ENCODE measurements at regions not wholly inside any gene's neighbourhood (a gene's known extent, or its start where the extent isn't known, plus 50 kb on each side); places are given as distances from the start of the nearest gene placed in this dataset.

- 89 to 100% (median 97%) methylated on average over 2 of the region's 2 CpGs for WGBS, 5 donors
- Histone ChIP-seq H3K27me3 (no peaks in the 10 kb centered on the region), H3K4me3 (no peak overlapping the region), H3K4me1 (peaks cover 0 to 8% (median 0%) of the 10 kb centered on the region in 4 donors), H3K36me3 (no peaks in the 10 kb centered on the region), H3K9me3 (no peaks in the 10 kb centered on the region), H3K27ac (no peak overlapping the region)
- TF ChIP-seq CTCF (IDR thresholded peaks at IDR 0.05) (no peak), POLR2AphosphoS5 (IDR thresholded peaks at IDR 0.05) (no peak)
- intact Hi-C loops (cut with DNase I; ENCODE audit: low total_unique reads) = no loop called here
- DNase-seq = no peak
Measured at GRCh38 chr4:124970011-124970410, 257.5 kb upstream of the ANKRD50 start.

- WGBS, 5 donors = 70 to 96% (median 90%) methylated on average over 1 of the region's 1 CpG
- no peak for DNase-seq
- no peaks in the 10 kb centered on the region for H3K36me3 ChIP-seq
- TF ChIP-seq POLR2A (IDR thresholded peaks at IDR 0.05) (no peak), POLR2AphosphoS5 (IDR thresholded peaks at IDR 0.05) (no peak), EP300 (IDR thresholded peaks at IDR 0.05) (no peak), CTCF (IDR thresholded peaks at IDR 0.05) (no peak)
- no peak overlapping the region for H3K27ac ChIP-seq
- intact Hi-C loops (cut with DNase I; ENCODE audit: low total_unique reads) = no loop called here
- no peak overlapping the region for H3K4me3 ChIP-seq
- H3K4me1 ChIP-seq = no peaks in the 10 kb centered on the region
- no peaks in the 10 kb centered on the region for H3K27me3 ChIP-seq
- H3K9me3 ChIP-seq = peaks cover 10 to 19% (median 13%) of the 10 kb centered on the region in 4 donors
Measured at GRCh38 chr4:124965497-124965891, 253.0 kb upstream of the ANKRD50 start.

GRCh38 chr4:124964852-124965496, 252.4 kb upstream of the ANKRD50 start:
- TF ChIP-seq POLR2AphosphoS5 (IDR thresholded peaks at IDR 0.05) (no peak), EP300 (IDR thresholded peaks at IDR 0.05) (no peak), CTCF (IDR thresholded peaks at IDR 0.05) (no peak), POLR2A (IDR thresholded peaks at IDR 0.05) (no peak)
- WGBS, 5 donors = 69 to 88% (median 76%) methylated on average over 5 of the region's 5 CpGs
- Histone ChIP-seq H3K9me3 (peaks cover 10 to 23% (median 15%) of the 10 kb centered on the region in 4 donors), H3K27me3 (no peaks in the 10 kb centered on the region), H3K27ac (no peak overlapping the region), H3K4me1 (no peaks in the 10 kb centered on the region), H3K36me3 (no peaks in the 10 kb centered on the region), H3K4me3 (no peak overlapping the region)
- intact Hi-C loops (cut with DNase I; ENCODE audit: low total_unique reads) = no loop called here
- DNase-seq = no peak

- Histone ChIP-seq H3K9me3 (peaks cover 10 to 23% (median 15%) of the 10 kb centered on the region in 4 donors), H3K27me3 (no peaks in the 10 kb centered on the region), H3K36me3 (no peaks in the 10 kb centered on the region), H3K4me3 (no peak overlapping the region), H3K27ac (no peak overlapping the region), H3K4me1 (no peaks in the 10 kb centered on the region)
- intact Hi-C loops (cut with DNase I; ENCODE audit: low total_unique reads) = no loop called here
- TF ChIP-seq POLR2A (IDR thresholded peaks at IDR 0.05) = no peak
- no peak for TF ChIP-seq POLR2AphosphoS5 (IDR thresholded peaks at IDR 0.05)
- TF ChIP-seq CTCF (IDR thresholded peaks at IDR 0.05) = no peak
- no peak for TF ChIP-seq EP300 (IDR thresholded peaks at IDR 0.05)
- 46 to 90% (median 82%) methylated on average over 2 of the region's 2 CpGs for WGBS, 5 donors
- DNase-seq = no peak
Measured at GRCh38 chr4:124964251-124964650, 251.7 kb upstream of the ANKRD50 start.
